ENCODE measurements at regions not wholly inside any gene's neighbourhood (a gene's known extent, or its start where the extent isn't known, plus 50 kb on each side); places are given as distances from the start of the nearest gene placed in this dataset.

GRCh38 chr1:56406821-56407220 lies 172.5 kb downstream of the PLPP3 start:
- TF ChIP-seq, protein P1, sequence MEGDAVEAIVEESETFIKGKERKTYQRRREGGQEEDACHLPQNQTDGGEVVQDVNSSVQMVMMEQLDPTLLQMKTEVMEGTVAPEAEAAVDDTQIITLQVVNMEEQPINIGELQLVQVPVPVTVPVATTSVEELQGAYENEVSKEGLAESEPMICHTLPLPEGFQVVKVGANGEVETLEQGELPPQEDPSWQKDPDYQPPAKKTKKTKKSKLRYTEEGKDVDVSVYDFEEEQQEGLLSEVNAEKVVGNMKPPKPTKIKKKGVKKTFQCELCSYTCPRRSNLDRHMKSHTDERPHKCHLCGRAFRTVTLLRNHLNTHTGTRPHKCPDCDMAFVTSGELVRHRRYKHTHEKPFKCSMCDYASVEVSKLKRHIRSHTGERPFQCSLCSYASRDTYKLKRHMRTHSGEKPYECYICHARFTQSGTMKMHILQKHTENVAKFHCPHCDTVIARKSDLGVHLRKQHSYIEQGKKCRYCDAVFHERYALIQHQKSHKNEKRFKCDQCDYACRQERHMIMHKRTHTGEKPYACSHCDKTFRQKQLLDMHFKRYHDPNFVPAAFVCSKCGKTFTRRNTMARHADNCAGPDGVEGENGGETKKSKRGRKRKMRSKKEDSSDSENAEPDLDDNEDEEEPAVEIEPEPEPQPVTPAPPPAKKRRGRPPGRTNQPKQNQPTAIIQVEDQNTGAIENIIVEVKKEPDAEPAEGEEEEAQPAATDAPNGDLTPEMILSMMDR (IDR thresholded peaks at IDR 0.05): no peak
- no peak for TF ChIP-seq POLR2A (IDR thresholded peaks at IDR 0.05)

Data from testis (tissue), 2 donors.